OCI-LY1 (cell line): ENCODE measurements at regions not wholly inside any gene's neighbourhood (a gene's known extent, or its start where the extent isn't known, plus 50 kb on each side); places are given as distances from the start of the nearest gene placed in this dataset.

Source experiments
- H2AFZ ChIP-seq: fragments of 200-600 bp; sonication (generic), shearing (Covaris generic); 2 replicates; pipeline ENCODE4 v1.6.0; 2014; ENCODE audit warnings: antibody characterized with exemption, mild to moderate bottlenecking, low read length
- H3F3A ChIP-seq: fragments of 200-600 bp; sonication (generic), shearing (Covaris generic); 2 replicates; pipeline ENCODE4 v1.6.0; 2014; ENCODE audit warnings: mild to moderate bottlenecking, antibody characterized with exemption, low read length, moderate library complexity; ENCODE audit not compliant: insufficient read depth
- H3K27ac ChIP-seq: fragments of 200-600 bp; sonication (generic); 2 replicates; pipeline ENCODE4 v1.5.1; 2014; ENCODE audit warnings: low read length, mixed run types, mild to moderate bottlenecking, low read depth; ENCODE audit not compliant: poor library complexity, severe bottlenecking
- H3K27me3 ChIP-seq: fragments of 200-600 bp; sonication (generic); 2 replicates; pipeline ENCODE4 v1.6.0; 2014; ENCODE audit warnings: antibody characterized with exemption, mild to moderate bottlenecking, low read length, moderate library complexity; ENCODE audit not compliant: insufficient read depth
- H3K36me3 ChIP-seq: fragments of 200-600 bp; sonication (generic); 2 replicates; pipeline ENCODE4 v1.6.1; 2014; ENCODE audit warnings: mild to moderate bottlenecking, antibody characterized with exemption, low read length, moderate library complexity, mixed read lengths; ENCODE audit not compliant: insufficient read depth
- H3K4me1 ChIP-seq: fragments of 200-600 bp; sonication (generic); 2 replicates; pipeline ENCODE4 v1.5.1; 2014; ENCODE audit warnings: mild to moderate bottlenecking, low read length, moderate library complexity; ENCODE audit not compliant: insufficient read depth, severe bottlenecking
- H3K4me2 ChIP-seq: fragments of 200-600 bp; sonication (generic), shearing (Covaris generic); 2 replicates; pipeline ENCODE4 v1.6.1; 2014; ENCODE audit warnings: low read length
- H3K4me3 ChIP-seq: fragments of 200-600 bp; sonication (generic); 2 replicates; pipeline ENCODE4 v1.5.1; 2014; ENCODE audit warnings: low read length, low read depth, mild to moderate bottlenecking, mixed read lengths; ENCODE audit not compliant: poor library complexity, severe bottlenecking
- H3K79me2 ChIP-seq: fragments of 200-600 bp; shearing (Covaris generic); 2 replicates; pipeline ENCODE4 v1.6.1; 2016; ENCODE audit warnings: mixed run types, low read length, mixed read lengths; ENCODE audit not compliant: insufficient read depth
- H3K9ac ChIP-seq: fragments of 200-600 bp; sonication (generic), shearing (Covaris generic); 2 replicates; pipeline ENCODE4 v1.6.1; 2014; ENCODE audit warnings: mild to moderate bottlenecking, low read length, mixed read lengths
- H3K9me2 ChIP-seq: fragments of 200-600 bp; sonication (generic), shearing (Covaris generic); 2 replicates; pipeline ENCODE4 v1.6.1; 2014; ENCODE audit warnings: low read depth, mild to moderate bottlenecking, low read length, mixed read lengths
- H3K9me3 ChIP-seq: fragments of 200-600 bp; shearing (Covaris generic); 2 replicates; pipeline ENCODE4 v1.6.1; 2014; ENCODE audit warnings: low read length, mixed read lengths
- H4K20me1 ChIP-seq: fragments of 200-600 bp; sonication (generic), shearing (Covaris generic); 2 replicates; pipeline ENCODE4 v1.6.0; 2016; ENCODE audit warnings: mild to moderate bottlenecking, low read length; ENCODE audit not compliant: insufficient read depth
- EZH2 ChIP-seq: fragments of 200-600 bp; sonication (generic), shearing (Covaris generic); IDR thresholded peaks from 2 replicates; pipeline ENCODE4 v1.8.0; 2017; ENCODE audit warnings: borderline replicate concordance, mixed run types, mild to moderate bottlenecking, antibody characterized with exemption, low read length, moderate library complexity, mixed read lengths
- TF ChIP-seq, protein P1 (sequence below): fragments of 200-600 bp; sonication (generic), shearing (Covaris generic); IDR thresholded peaks from 2 replicates; pipeline ENCODE4 v1.5.1; 2017; ENCODE audit warnings: mild to moderate bottlenecking, antibody characterized with exemption, low read length, moderate library complexity, mixed read lengths

GRCh38 chr13:33730619-33731018 lies 87.3 kb upstream of the RFC3 start:
- TF ChIP-seq, protein P1, sequence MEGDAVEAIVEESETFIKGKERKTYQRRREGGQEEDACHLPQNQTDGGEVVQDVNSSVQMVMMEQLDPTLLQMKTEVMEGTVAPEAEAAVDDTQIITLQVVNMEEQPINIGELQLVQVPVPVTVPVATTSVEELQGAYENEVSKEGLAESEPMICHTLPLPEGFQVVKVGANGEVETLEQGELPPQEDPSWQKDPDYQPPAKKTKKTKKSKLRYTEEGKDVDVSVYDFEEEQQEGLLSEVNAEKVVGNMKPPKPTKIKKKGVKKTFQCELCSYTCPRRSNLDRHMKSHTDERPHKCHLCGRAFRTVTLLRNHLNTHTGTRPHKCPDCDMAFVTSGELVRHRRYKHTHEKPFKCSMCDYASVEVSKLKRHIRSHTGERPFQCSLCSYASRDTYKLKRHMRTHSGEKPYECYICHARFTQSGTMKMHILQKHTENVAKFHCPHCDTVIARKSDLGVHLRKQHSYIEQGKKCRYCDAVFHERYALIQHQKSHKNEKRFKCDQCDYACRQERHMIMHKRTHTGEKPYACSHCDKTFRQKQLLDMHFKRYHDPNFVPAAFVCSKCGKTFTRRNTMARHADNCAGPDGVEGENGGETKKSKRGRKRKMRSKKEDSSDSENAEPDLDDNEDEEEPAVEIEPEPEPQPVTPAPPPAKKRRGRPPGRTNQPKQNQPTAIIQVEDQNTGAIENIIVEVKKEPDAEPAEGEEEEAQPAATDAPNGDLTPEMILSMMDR = no peak
- TF ChIP-seq EZH2 = no peak
- Histone ChIP-seq H3K36me3 (no peaks in the 10 kb centered on the region), H3F3A (no peaks in the 10 kb centered on the region), H3K79me2 (no peaks in the 10 kb centered on the region), H2AFZ (no peak overlapping the region), H3K9me2 (no peaks in the 10 kb centered on the region), H3K27me3 (no peaks in the 10 kb centered on the region), H3K4me3 (no peak overlapping the region), H3K4me1 (peaks cover 60% of the 10 kb centered on the region), H3K9ac (peak overlapping the region; percentile 51), H3K27ac (peak overlapping the region; percentile 99), H4K20me1 (no peaks in the 10 kb centered on the region), H3K9me3 (no peaks in the 10 kb centered on the region), H3K4me2 (peak overlapping the region; percentile 20; the same call in 1 of the 2 replicates)

DNA sequence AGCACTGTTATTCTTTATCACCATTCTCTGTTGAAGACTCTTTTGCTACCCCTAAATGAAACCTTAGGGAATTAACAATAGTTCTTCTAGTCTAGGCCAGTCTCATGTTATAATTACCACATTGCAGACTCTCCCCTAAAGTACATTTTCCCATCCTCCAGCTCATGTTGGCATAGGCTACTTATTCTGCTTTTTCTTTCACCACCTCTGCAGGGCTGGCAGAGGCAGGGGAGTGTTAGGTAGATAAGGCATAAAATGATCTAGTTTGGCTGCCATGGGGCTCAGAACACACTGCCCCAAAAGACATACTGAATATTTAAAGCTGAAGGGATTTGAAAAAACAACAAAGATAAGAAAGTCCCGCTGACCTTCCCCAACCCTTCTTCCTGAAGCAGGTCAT lies 82.7 kb upstream of the RFC3 start:
- no peaks in the 10 kb centered on the region for H3K79me2 ChIP-seq

DNA sequence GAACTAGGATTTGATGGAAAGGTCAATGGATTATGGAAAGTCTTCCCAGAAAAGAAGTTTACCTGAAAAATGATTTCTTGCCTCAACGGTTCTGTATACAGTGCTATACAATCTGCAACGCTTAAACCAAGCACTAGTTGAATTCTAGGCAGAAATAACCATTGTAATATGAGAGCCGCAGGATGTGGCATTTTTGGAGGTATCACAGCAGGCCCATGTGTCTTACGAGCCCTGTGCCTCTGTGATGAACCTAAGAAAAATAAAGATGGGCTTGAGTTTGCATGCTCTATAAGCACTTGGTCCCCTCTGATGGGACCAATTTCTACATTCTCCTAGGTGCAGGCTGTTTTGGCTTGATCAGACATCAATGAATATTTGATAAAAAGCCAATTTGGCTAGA lies 78.7 kb upstream of the RFC3 start:
- Histone ChIP-seq H3K27me3 (no peaks in the 10 kb centered on the region), H2AFZ (no peak overlapping the region), H4K20me1 (no peaks in the 10 kb centered on the region), H3K79me2 (no peaks in the 10 kb centered on the region), H3F3A (no peaks in the 10 kb centered on the region), H3K9ac (peak overlapping the region; percentile 62), H3K27ac (peak overlapping the region; percentile 100), H3K36me3 (no peaks in the 10 kb centered on the region), H3K9me3 (no peaks in the 10 kb centered on the region), H3K9me2 (no peaks in the 10 kb centered on the region), H3K4me3 (no peak overlapping the region), H3K4me2 (peak overlapping the region; percentile 4; the same call in 1 of the 2 replicates), H3K4me1 (peaks cover 49% of the 10 kb centered on the region)
- TF ChIP-seq EZH2 = no peak
- TF ChIP-seq, protein P1 = no peak

More for the DNA sequence above, 82.7 kb upstream of the RFC3 start:
- TF ChIP-seq EZH2 = no peak
- TF ChIP-seq, protein P1 = no peak
- H3K4me1 ChIP-seq = peaks cover 42% of the 10 kb centered on the region
- H3K27ac ChIP-seq = peak overlapping the region; percentile 1
- no peak overlapping the region for H3K9ac ChIP-seq
- H3K4me3 ChIP-seq = no peak overlapping the region
- no peaks in the 10 kb centered on the region for H3K36me3 ChIP-seq
- H3K9me2 ChIP-seq = no peaks in the 10 kb centered on the region
- H3K4me2 ChIP-seq = no peak overlapping the region
- no peaks in the 10 kb centered on the region for H4K20me1 ChIP-seq
- no peak overlapping the region for H2AFZ ChIP-seq
- H3K27me3 ChIP-seq = no peaks in the 10 kb centered on the region
- H3K9me3 ChIP-seq = no peaks in the 10 kb centered on the region
- H3F3A ChIP-seq = no peaks in the 10 kb centered on the region
